Central memory CD8-positive, alpha-beta T cell (primary cell): ENCODE measurements at regions not wholly inside any gene's neighbourhood (a gene's known extent, or its start where the extent isn't known, plus 50 kb on each side); places are given as distances from the start of the nearest gene placed in this dataset.

Experiments
- ATAC-seq: fragments of 150-1000 bp; cut with Tn5 transposase; replicated peaks from 2 replicates; pipeline ENCODE4 v1.10.0; 2022; ENCODE audit warnings: mild to moderate bottlenecking, moderate FRiP score, moderate number of reproducible peaks; ENCODE audit not compliant: poor library complexity, severe bottlenecking; ENCODE audit errors: extremely low read depth
- DNase-seq, 2 donors: peaks; one replicate each; pipeline ENCODE4 v3.0.0; 2021; ENCODE audit warnings: low spot score in 2 of 2
- H3K27ac Mint-ChIP-seq: one replicate; pipeline ENCODE4 v1.8.0; 2022; ENCODE audit warnings: low read depth, mild to moderate bottlenecking, moderate library complexity, mixed read lengths
- H3K27me3 Mint-ChIP-seq: one replicate; pipeline ENCODE4 v1.8.0; 2022; ENCODE audit warnings: mixed read lengths
- H3K36me3 Mint-ChIP-seq: one replicate; pipeline ENCODE4 v1.8.0; 2022; ENCODE audit warnings: mild to moderate bottlenecking, moderate library complexity, mixed read lengths; ENCODE audit not compliant: insufficient read depth
- H3K4me1 Mint-ChIP-seq: one replicate; pipeline ENCODE4 v1.8.0; 2022; ENCODE audit warnings: mixed read lengths
- H3K4me3 Mint-ChIP-seq: one replicate; pipeline ENCODE4 v1.8.0; 2022; ENCODE audit warnings: mild to moderate bottlenecking, moderate library complexity, mixed read lengths
- H3K9me3 Mint-ChIP-seq: one replicate; pipeline ENCODE4 v1.8.0; 2022; ENCODE audit warnings: mixed read lengths

GRCh38 chr5:174229068-174229467 lies 183.6 kb downstream of the NSG2 start:
- no peak overlapping the region for H3K4me3 Mint-ChIP-seq
- H3K27ac Mint-ChIP-seq, result no peak overlapping the region
- no peaks in the 10 kb centered on the region for H3K9me3 Mint-ChIP-seq
- DNase-seq (no peak), ATAC-seq (no peak)
- no peaks in the 10 kb centered on the region for H3K36me3 Mint-ChIP-seq
- no peaks in the 10 kb centered on the region for H3K4me1 Mint-ChIP-seq
- H3K27me3 Mint-ChIP-seq, result no peaks in the 10 kb centered on the region

- Mint-ChIP-seq H3K9me3 (peaks cover 2% of the 10 kb centered on the region), H3K36me3 (no peaks in the 10 kb centered on the region), H3K27me3 (peaks cover 4% of the 10 kb centered on the region), H3K4me1 (no peaks in the 10 kb centered on the region), H3K4me3 (no peak overlapping the region), H3K27ac (no peak overlapping the region)
- no peak for DNase-seq
- no peak for ATAC-seq
Observed at GRCh38 chr5:174229514-174230370, 184.2 kb downstream of the NSG2 start.

GRCh38 chr5:174231956-174232487 lies 186.5 kb downstream of the NSG2 start:
- no peak overlapping the region for H3K27ac Mint-ChIP-seq
- no peaks in the 10 kb centered on the region for H3K36me3 Mint-ChIP-seq
- H3K27me3 Mint-ChIP-seq, result peaks cover 11% of the 10 kb centered on the region
- no peak for ATAC-seq
- H3K4me3 Mint-ChIP-seq, result no peak overlapping the region
- no peaks in the 10 kb centered on the region for H3K4me1 Mint-ChIP-seq
- peaks cover 6% of the 10 kb centered on the region for H3K9me3 Mint-ChIP-seq
- DNase-seq, result no peak

- DNase-seq (no peak), ATAC-seq (no peak)
- Mint-ChIP-seq H3K36me3 (no peaks in the 10 kb centered on the region), H3K4me1 (no peaks in the 10 kb centered on the region), H3K27me3 (peaks cover 11% of the 10 kb centered on the region), H3K4me3 (no peak overlapping the region), H3K9me3 (peaks cover 10% of the 10 kb centered on the region), H3K27ac (no peak overlapping the region)
Observed at GRCh38 chr5:174234388-174234787, 188.9 kb downstream of the NSG2 start.

- Mint-ChIP-seq H3K4me3 (no peak overlapping the region), H3K9me3 (peaks cover 12% of the 10 kb centered on the region)
Observed at GRCh38 chr5:174235221-174236011, 189.9 kb downstream of the NSG2 start.

GRCh38 chr5:174236070-174236469 lies 190.6 kb downstream of the NSG2 start:
- no peaks in the 10 kb centered on the region for H3K4me1 Mint-ChIP-seq
- peaks cover 12% of the 10 kb centered on the region for H3K9me3 Mint-ChIP-seq
- ATAC-seq (no peak), DNase-seq (no peak)
- H3K27me3 Mint-ChIP-seq, result peaks cover 11% of the 10 kb centered on the region
- H3K36me3 Mint-ChIP-seq, result no peaks in the 10 kb centered on the region
- no peak overlapping the region for H3K27ac Mint-ChIP-seq
- H3K4me3 Mint-ChIP-seq, result no peak overlapping the region

More at GRCh38 chr5:174235221-174236011, 189.9 kb downstream of the NSG2 start:
- H3K27me3 Mint-ChIP-seq, result peaks cover 11% of the 10 kb centered on the region
- DNase-seq (no peak), ATAC-seq (no peak)
- H3K36me3 Mint-ChIP-seq, result no peaks in the 10 kb centered on the region
- no peaks in the 10 kb centered on the region for H3K4me1 Mint-ChIP-seq
- no peak overlapping the region for H3K27ac Mint-ChIP-seq

- H3K4me3 Mint-ChIP-seq, result no peak overlapping the region
- peaks cover 10% of the 10 kb centered on the region for H3K9me3 Mint-ChIP-seq
- H3K27me3 Mint-ChIP-seq, result peaks cover 6% of the 10 kb centered on the region
- DNase-seq, result no peak
- ATAC-seq, result no peak
- no peaks in the 10 kb centered on the region for H3K36me3 Mint-ChIP-seq
- H3K27ac Mint-ChIP-seq, result no peak overlapping the region
- H3K4me1 Mint-ChIP-seq, result no peaks in the 10 kb centered on the region
Observed at GRCh38 chr5:174239718-174240117, 194.2 kb downstream of the NSG2 start.

GRCh38 chr5:174242573-174242972 lies 197.1 kb downstream of the NSG2 start:
- H3K4me1 Mint-ChIP-seq, result no peaks in the 10 kb centered on the region
- ATAC-seq, result no peak
- no peak overlapping the region for H3K27ac Mint-ChIP-seq
- H3K36me3 Mint-ChIP-seq, result no peaks in the 10 kb centered on the region
- H3K27me3 Mint-ChIP-seq, result no peaks in the 10 kb centered on the region
- H3K4me3 Mint-ChIP-seq, result no peak overlapping the region
- DNase-seq, result no peak
- peaks cover 6% of the 10 kb centered on the region for H3K9me3 Mint-ChIP-seq

- Mint-ChIP-seq H3K4me3 (no peak overlapping the region), H3K36me3 (no peaks in the 10 kb centered on the region), H3K9me3 (peaks cover 6% of the 10 kb centered on the region), H3K27ac (no peak overlapping the region), H3K4me1 (no peaks in the 10 kb centered on the region), H3K27me3 (no peaks in the 10 kb centered on the region)
- DNase-seq (no peak), ATAC-seq (no peak)
Observed at GRCh38 chr5:174243904-174244303, 198.4 kb downstream of the NSG2 start.

GRCh38 chr5:174245516-174246075 lies 200.1 kb downstream of the NSG2 start:
- no peak for DNase-seq
- Mint-ChIP-seq H3K27ac (no peak overlapping the region), H3K4me3 (no peak overlapping the region), H3K27me3 (no peaks in the 10 kb centered on the region), H3K36me3 (no peaks in the 10 kb centered on the region), H3K9me3 (no peaks in the 10 kb centered on the region), H3K4me1 (no peaks in the 10 kb centered on the region)
- ATAC-seq, result no peak

GRCh38 chr5:174246743-174247142 lies 201.2 kb downstream of the NSG2 start:
- Mint-ChIP-seq H3K36me3 (no peaks in the 10 kb centered on the region), H3K27me3 (no peaks in the 10 kb centered on the region), H3K4me3 (no peak overlapping the region), H3K9me3 (no peaks in the 10 kb centered on the region), H3K4me1 (no peaks in the 10 kb centered on the region), H3K27ac (no peak overlapping the region)
- ATAC-seq (no peak), DNase-seq (no peak)

- Mint-ChIP-seq H3K4me3 (no peak overlapping the region), H3K27ac (no peak overlapping the region), H3K4me1 (no peaks in the 10 kb centered on the region), H3K36me3 (no peaks in the 10 kb centered on the region), H3K27me3 (no peaks in the 10 kb centered on the region), H3K9me3 (no peaks in the 10 kb centered on the region)
- DNase-seq, result no peak
- no peak for ATAC-seq
Observed at GRCh38 chr5:174247301-174247700, 201.8 kb downstream of the NSG2 start.
